PC-9 (cell line): ENCODE measurements at regions not wholly inside any gene's neighbourhood (a gene's known extent, or its start where the extent isn't known, plus 50 kb on each side); places are given as distances from the start of the nearest gene placed in this dataset.

Source experiments
- EZH2 ChIP-seq: fragments of 200-600 bp; sonication (generic); IDR thresholded peaks from 2 replicates; pipeline ENCODE4 v1.8.0; 2017; ENCODE audit warnings: antibody characterized with exemption, low read depth
- TF ChIP-seq, protein P1 (sequence below): fragments of 200-600 bp; sonication (generic); conservative IDR thresholded peaks from 2 replicates; pipeline ENCODE4 v1.6.1; 2017; ENCODE audit warnings: mixed run types, antibody characterized with exemption, mild to moderate bottlenecking, moderate library complexity

DNA sequence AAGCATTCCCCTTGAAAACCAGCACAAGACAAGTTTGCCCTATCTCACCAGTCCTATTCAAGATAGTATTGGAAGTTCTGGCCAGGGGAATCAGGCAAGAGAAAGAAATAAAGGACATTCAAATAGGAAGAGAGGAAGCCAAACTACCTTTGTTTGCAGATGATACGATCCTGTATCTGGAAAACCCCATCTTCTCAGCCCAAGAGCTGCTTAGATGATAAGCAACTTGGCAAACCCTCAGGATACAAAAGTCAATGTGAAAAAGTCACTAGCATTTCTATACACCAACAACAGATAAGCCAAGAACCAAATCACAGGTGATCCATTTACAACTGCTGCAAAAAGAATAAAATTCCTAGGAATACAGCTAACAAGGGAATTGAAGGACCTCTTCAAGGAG, 403.7 kb upstream of the AZI2 start:
- TF ChIP-seq, protein P1, sequence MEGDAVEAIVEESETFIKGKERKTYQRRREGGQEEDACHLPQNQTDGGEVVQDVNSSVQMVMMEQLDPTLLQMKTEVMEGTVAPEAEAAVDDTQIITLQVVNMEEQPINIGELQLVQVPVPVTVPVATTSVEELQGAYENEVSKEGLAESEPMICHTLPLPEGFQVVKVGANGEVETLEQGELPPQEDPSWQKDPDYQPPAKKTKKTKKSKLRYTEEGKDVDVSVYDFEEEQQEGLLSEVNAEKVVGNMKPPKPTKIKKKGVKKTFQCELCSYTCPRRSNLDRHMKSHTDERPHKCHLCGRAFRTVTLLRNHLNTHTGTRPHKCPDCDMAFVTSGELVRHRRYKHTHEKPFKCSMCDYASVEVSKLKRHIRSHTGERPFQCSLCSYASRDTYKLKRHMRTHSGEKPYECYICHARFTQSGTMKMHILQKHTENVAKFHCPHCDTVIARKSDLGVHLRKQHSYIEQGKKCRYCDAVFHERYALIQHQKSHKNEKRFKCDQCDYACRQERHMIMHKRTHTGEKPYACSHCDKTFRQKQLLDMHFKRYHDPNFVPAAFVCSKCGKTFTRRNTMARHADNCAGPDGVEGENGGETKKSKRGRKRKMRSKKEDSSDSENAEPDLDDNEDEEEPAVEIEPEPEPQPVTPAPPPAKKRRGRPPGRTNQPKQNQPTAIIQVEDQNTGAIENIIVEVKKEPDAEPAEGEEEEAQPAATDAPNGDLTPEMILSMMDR = no peak
- no peak for TF ChIP-seq EZH2
